Activated CD4-positive, alpha-beta T cell treated with anti-CD3 and anti-CD28 coated beads, Interleukin-2, amount 50 U/mL, for 1 hour (primary cell): ENCODE measurements at regions not wholly inside any gene's neighbourhood (a gene's known extent, or its start where the extent isn't known, plus 50 kb on each side); places are given as distances from the start of the nearest gene placed in this dataset.

Experiments used
- DNase-seq: peaks from one replicate; pipeline ENCODE4 v3.0.0-alpha.2; 2020

DNA sequence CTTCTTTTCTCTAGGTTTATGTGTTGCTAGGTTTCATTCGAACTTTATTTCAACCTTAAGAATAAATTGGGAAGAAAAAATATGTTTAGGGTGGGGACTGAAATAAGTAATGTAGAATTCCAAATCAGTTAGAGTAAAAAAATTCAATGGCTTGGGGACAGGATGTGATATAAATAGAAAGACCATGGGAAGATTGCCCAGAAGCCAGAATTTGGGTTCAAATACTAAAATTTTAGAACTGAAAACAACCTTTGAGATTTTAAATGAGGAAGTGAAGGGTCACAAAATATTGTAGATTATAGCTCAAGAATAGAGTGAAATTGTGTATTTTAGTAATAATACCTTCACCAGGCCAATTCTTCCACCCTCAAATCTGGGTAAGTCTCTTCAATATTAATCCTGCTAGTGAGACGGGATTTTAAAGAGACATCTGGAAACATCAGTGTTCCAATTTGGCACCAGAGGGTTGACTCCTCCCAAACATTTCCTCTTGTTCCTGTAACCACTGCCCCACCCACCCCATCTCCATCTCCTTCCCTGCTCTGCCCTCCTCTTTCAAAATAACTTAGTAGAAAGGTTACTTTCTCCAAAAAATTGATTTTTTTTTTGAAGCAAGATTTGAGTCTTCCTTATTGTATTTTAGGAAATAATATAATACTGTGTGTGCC, 51.3 kb upstream of the FAM3C start:
- DNase-seq, result no peak

DNA sequence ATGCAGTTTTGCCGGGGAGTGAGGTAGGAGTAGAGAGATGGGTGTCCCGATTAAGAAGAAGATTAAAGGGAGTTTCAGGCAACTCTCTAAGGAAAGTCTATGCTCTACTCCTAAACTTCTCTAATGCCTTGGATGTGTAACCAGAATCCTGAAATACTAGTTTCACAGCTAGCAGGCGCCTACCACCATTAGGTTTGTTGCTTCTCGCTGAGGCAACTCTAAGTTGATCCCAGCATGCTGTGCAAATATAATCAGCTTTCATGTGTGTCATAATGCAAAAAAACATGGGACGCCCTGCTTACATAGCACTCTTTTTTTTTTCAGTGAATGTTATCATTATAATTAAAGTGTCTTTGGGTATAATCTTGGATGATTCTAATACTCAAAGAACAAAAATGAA, 50.4 kb upstream of the FAM3C start:
- DNase-seq, result no peak
